Cardiac fibroblast (primary cell): ENCODE measurements at regions not wholly inside any gene's neighbourhood (a gene's known extent, or its start where the extent isn't known, plus 50 kb on each side); places are given as distances from the start of the nearest gene placed in this dataset.
A peak's percentile ranks its signal among the peaks of the same experiment; 100 is the strongest.

Experiments used
- DNase-seq, 2 donors: peaks; one replicate each; pipeline versions ENCODE4 v3.0.0 to v3.0.0-alpha.2; 2010; ENCODE audit warnings: low read depth in 2 of 2
- H3K4me3 ChIP-seq, 2 donors: replicated peaks in 1 of 2; 1 replicate in 1 of 2; 2 replicates in 1 of 2; pipeline ENCODE4 v1.5.1; 2011; ENCODE audit warnings: low read depth in 2 of 2, low read length in 2 of 2, mild to moderate bottlenecking in 2 of 2, moderate library complexity in 1 of 2
- CTCF ChIP-seq: IDR thresholded peaks from one replicate; pipeline ENCODE4 v1.5.1; 2011; ENCODE audit warnings: low read depth, mild to moderate bottlenecking, low read length, inconsistent platforms

- no peak for TF ChIP-seq CTCF
- DNase-seq = peak; percentile 45 to 77
These were observed 282.1 kb downstream of the NFIB start for GRCh38 chr9:14031810-14032209.

GRCh38 chr9:14031060-14031414, 282.9 kb downstream of the NFIB start:
- TF ChIP-seq CTCF = peak; percentile 22
- H3K4me3 ChIP-seq = peak overlapping the region in 1 of 2 donors; percentile 7
- DNase-seq = peak; percentile 88 to 95

More at GRCh38 chr9:14031810-14032209, 282.1 kb downstream of the NFIB start:
- no peak overlapping the region for H3K4me3 ChIP-seq

GRCh38 chr9:14030375-14031059, 283.4 kb downstream of the NFIB start:
- no peak overlapping the region for H3K4me3 ChIP-seq
- DNase-seq = peak; percentile 75 to 94

GRCh38 chr9:14029806-14030374, 284.1 kb downstream of the NFIB start:
- peak in 1 of 2 donors; percentile 14 for DNase-seq
- TF ChIP-seq CTCF = no peak
- H3K4me3 ChIP-seq = no peak overlapping the region

More at GRCh38 chr9:14030375-14031059, 283.4 kb downstream of the NFIB start:
- no peak for TF ChIP-seq CTCF

- no peak overlapping the region for H3K4me3 ChIP-seq
- DNase-seq = peak; percentile 25 to 28
- no peak for TF ChIP-seq CTCF
These were observed 286.7 kb downstream of the NFIB start for GRCh38 chr9:14027116-14027800.

GRCh38 chr9:14025741-14026140, 288.2 kb downstream of the NFIB start:
- no peak for DNase-seq
- H3K4me3 ChIP-seq = no peak overlapping the region
- no peak for TF ChIP-seq CTCF
